ENCODE measurements at regions not wholly inside any gene's neighbourhood (a gene's known extent, or its start where the extent isn't known, plus 50 kb on each side); places are given as distances from the start of the nearest gene placed in this dataset.

GRCh38 chr5:165094782-165095181, 1589.4 kb downstream of the MAT2B start:
- no peak overlapping the region for H3K4me3 ChIP-seq (ENCODE audit: low read depth, low read length)
- no peak for TF ChIP-seq CTCF (IDR thresholded peaks at IDR 0.05; ENCODE audit: borderline replicate concordance, insufficient read depth, low read depth, low read length)

DNA sequence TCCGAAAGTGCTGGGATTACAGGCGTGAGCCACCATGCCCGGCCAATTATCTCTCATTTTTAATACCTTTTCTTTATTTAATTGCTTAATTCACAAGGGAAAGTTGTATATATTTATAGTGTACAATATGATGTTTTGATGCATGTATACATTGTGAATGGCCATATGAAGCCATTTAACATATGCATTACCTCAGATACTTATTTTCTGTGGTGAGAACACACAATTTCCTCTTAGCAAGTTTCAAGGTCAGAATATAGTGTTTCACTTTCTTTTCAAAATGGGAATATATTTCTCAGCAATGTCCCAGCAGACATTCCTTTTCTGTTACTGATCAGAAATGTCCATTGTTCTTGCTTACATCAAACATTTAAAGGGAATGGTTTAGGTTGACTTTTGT, 1596.3 kb downstream of the MAT2B start:
- TF ChIP-seq CTCF (IDR thresholded peaks at IDR 0.05; ENCODE audit: borderline replicate concordance, insufficient read depth, low read depth, low read length): no peak
- H3K4me3 ChIP-seq (ENCODE audit: low read depth, low read length): no peak overlapping the region

- TF ChIP-seq CTCF (IDR thresholded peaks at IDR 0.05; ENCODE audit: borderline replicate concordance, insufficient read depth, low read depth, low read length): no peak
- no peak overlapping the region for H3K4me3 ChIP-seq (ENCODE audit: low read depth, low read length)
These were observed 1599.2 kb downstream of the MAT2B start for GRCh38 chr5:165104611-165105010.

GRCh38 chr5:165108809-165109208, 1603.4 kb downstream of the MAT2B start:
- TF ChIP-seq CTCF (IDR thresholded peaks at IDR 0.05; ENCODE audit: borderline replicate concordance, insufficient read depth, low read depth, low read length): no peak
- no peak overlapping the region for H3K4me3 ChIP-seq (ENCODE audit: low read depth, low read length)

- no peak overlapping the region for H3K4me3 ChIP-seq (ENCODE audit: low read depth, low read length)
- no peak for TF ChIP-seq CTCF (IDR thresholded peaks at IDR 0.05; ENCODE audit: borderline replicate concordance, insufficient read depth, low read depth, low read length)
These were observed 1613.8 kb downstream of the MAT2B start for GRCh38 chr5:165119175-165119574.

DNA sequence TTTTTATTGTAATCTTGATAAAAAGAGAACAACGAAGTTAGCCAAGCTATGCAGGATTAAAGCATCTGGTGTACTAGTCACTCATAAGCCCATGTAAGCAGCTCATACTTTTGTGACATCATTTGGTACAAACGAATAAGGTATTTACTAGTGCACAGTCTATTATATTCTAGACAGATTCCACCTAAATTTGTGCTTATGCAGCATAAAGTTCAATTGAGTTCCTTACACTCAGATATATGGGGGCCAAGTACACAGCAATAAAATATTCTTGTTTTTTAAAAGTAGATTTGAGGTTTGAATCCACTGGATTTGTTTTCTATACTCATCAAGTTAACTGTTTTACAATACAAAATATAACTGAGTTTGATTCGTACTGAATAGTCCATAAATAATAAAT, 1621.2 kb downstream of the MAT2B start:
- no peak for TF ChIP-seq CTCF (IDR thresholded peaks at IDR 0.05; ENCODE audit: borderline replicate concordance, insufficient read depth, low read depth, low read length)
- no peak overlapping the region for H3K4me3 ChIP-seq (ENCODE audit: low read depth, low read length)

- H3K4me3 ChIP-seq (ENCODE audit: low read depth, low read length): no peak overlapping the region
- no peak for TF ChIP-seq CTCF (IDR thresholded peaks at IDR 0.05; ENCODE audit: borderline replicate concordance, insufficient read depth, low read depth, low read length)
These were observed 1622.5 kb downstream of the MAT2B start for GRCh38 chr5:165127941-165128340.

Measured in GM12875 (cell line).